CMK (cell line): ENCODE measurements at regions not wholly inside any gene's neighbourhood (a gene's known extent, or its start where the extent isn't known, plus 50 kb on each side); places are given as distances from the start of the nearest gene placed in this dataset.
A peak's percentile ranks its signal among the peaks of the same experiment; 100 is the strongest.
"Not testable (repeated sequence)": the region's sequence is repeated elsewhere in the genome, so short reads cannot be mapped to it uniquely, and the experiment has no call there.

Experiments used
- DNase-seq: peaks from one replicate; pipeline ENCODE4 v3.0.0-alpha.2; 2010; ENCODE audit warnings: low read depth

GRCh38 chr7:136530831-136531230, 337.6 kb upstream of the CHRM2 start:
- DNase-seq, result no peak

GRCh38 chr7:136528329-136528728, 340.1 kb upstream of the CHRM2 start:
- no peak for DNase-seq

DNA sequence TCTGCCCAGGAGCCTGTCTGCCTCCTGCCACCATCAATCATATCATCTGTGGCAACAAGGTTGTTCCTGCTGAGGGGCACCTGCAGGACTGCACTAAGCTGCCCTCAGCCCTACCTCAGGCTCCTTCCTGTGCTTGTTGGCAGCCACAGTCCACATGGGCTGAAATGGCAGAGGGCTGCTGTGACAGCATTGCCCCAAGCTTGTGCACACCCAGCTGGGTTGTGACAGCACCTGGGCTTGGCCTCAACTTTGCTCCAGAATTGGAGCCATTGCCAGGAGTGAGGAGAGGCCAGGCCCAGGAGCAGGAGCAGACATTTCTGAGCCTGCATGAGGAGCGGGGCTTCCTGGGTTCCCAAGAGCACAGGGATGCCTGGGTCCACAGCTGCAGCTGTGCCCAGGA, 340.9 kb upstream of the CHRM2 start:
- DNase-seq, result no peak

DNA sequence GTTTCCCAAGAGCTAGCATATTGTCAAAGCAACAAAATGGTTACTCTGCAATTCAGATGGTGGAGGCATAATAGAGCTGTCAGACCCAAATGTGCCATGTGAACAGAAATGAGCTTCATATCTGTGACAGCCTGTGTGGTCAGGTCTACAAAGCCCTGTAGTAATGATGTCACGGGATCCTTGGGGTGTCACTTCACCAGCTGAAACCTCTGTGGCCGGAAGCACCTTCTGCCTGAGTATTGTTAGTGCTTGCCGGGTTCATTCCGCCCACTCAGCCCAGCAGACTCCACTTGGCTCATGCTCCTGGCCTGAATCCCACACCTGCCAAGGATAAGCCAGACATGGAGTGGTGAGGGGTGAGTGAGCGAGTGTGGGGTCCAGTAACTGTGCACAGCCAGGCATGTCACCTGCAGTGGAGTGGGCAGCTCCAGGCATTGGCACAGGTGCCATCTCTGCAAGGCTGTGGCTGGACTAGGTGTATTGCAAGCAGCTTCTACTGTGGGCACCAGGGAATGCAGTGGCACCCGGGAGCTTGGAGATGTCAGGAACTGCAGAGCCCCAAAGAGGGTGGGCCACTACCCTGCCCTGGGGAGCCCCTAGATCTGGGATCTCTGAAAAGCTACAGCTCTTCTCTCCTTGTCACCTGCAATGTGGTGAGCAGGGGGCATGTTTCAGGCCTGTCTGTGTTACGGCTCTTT, 341.9 kb upstream of the CHRM2 start:
- DNase-seq, result no peak

DNA sequence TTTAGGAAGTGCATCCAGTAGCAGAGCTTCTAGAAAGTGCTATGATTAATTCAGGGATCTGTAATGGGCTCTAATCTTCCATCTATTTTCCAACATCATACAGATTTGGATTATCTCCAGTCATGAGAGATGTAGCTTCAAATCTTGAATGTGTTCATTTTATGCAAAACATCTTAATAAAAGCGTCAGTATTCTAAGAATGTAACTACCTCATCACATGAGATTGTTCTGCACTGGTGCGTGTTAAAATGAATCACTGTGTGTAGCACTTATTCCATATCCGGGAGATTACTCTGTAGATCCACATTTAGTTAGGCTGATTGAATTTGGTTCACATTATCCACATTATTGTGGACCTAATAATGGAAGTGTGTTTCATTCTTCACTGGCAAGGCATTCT, 344.9 kb upstream of the CHRM2 start:
- DNase-seq, result no peak

DNA sequence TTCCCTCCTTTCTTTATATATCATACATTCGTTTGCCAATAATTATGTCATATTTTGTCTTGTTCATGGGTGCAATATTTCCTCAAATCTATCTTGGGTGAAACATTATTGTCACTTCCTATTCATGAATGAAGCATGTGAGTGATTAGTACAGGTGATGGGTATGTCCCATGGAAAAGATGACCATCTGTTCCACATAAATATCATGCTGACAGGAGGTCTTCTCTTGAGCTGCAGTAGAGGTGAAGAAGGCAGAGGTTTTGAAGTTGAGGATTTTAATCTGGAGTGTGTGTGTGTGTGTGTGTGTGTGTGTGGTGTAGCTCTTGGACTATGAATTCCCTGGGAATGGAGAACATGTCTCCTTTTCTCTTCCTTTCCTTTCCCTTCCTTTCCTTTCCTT, 350.5 kb upstream of the CHRM2 start:
- no peak for DNase-seq

DNA sequence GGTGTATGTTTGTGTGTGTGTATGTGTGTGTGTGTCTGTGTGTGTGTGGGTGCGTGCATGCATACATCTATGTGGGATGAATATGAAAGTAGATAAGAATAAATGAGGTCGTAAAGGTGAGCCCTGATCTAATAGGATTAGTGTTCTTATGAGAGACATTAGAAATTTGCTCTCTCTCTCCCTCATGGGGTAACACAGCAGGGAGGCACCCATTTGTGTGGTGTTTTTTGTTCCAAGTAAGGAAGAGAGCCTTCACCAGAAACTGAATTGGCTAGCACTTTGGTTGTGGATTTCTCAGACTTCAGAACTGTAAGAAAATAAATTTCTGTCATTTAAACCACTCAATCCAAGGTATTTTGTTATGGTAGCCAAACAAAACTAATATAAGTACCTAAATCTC, 353.7 kb upstream of the CHRM2 start:
- DNase-seq, result no peak

DNA sequence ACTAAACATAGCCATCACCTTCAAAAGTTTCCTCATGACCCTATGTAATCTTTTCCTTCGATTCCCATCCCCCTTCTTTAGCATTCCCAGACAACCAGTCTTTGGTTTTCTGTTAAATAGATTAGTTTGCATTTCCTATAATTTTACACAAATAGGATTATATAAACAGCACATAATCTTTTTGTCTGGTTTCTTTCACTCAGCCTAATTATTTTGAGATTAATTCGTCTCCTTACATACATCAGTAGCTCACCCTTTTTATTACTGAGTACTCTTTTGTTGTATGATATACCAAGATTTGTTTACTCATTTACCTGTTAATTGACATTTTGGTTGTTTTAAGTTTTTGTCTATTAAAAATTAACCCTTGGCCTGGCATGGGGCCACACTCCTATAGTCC, 354.7 kb upstream of the CHRM2 start:
- no peak for DNase-seq

DNA sequence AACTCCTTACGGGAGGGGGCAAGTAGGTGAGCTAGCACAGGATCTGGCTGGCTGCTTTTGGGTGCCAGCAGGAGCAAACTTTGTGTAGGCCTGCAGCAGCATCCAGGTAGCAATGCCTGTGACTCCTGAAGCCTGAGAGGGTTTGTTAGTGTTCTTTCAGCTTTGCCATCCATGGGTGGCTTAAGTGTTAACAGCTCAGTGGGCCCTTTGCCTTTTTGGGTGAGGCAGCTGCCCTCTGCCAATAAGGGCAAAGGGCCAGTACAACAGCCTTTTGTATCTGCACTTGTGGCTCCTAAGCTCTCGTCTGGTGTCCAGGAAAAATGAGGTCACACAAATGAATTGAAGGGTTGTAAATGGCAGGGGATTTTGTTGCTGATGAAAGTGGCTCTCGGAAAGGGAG, 359.0 kb upstream of the CHRM2 start:
- DNase-seq, result no peak

- no peak for DNase-seq
Observed at GRCh38 chr7:136502162-136502561, 366.3 kb upstream of the CHRM2 start.

- DNase-seq, result no peak
Observed at GRCh38 chr7:136501151-136501550, 367.3 kb upstream of the CHRM2 start.

DNA sequence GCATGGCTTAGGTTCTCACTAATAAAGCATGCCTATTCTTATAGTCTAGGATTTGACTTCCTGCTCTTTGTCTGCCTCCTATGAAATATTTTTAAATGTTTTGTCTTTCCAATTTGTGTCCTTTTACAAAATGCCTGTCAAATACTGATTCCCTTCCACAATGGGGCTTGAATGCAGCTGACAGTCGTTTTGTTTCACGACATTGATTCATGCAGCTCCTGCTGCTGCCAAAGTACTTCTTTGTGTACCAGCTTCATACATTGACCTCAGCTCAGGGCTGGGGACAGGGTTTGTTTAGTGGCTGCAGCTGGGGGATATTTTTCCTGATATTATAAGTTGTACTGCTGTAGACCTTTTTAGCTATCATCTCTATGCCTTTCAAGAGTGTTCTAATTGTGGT, 371.9 kb upstream of the CHRM2 start:
- no peak for DNase-seq

GRCh38 chr7:136495081-136495480, 373.4 kb upstream of the CHRM2 start:
- no peak for DNase-seq

- no peak for DNase-seq
Observed at GRCh38 chr7:136492366-136492765, 376.1 kb upstream of the CHRM2 start.

DNA sequence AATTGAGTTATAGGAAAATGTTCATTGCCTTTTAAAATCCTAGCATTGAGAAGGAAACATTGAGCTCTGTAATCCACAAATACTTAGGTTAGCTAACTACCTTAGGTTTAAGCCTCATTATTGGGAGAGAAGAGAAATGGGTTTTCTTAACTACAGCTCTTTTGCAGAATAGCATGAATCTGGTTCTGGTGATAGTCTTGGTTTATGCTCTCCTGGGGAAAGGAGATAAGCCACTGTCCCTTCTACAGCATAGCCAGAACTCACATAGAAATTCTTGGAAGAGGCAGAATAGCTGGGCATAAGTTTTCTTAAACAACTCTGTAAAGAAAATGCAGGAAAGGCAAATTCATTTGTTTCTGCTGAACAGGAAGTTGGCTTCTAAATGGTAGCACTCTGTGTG, 378.6 kb upstream of the CHRM2 start:
- peak; percentile 21 for DNase-seq

- DNase-seq, result peak; percentile 45
Observed at GRCh38 chr7:136480901-136481300, 387.6 kb upstream of the CHRM2 start.

DNA sequence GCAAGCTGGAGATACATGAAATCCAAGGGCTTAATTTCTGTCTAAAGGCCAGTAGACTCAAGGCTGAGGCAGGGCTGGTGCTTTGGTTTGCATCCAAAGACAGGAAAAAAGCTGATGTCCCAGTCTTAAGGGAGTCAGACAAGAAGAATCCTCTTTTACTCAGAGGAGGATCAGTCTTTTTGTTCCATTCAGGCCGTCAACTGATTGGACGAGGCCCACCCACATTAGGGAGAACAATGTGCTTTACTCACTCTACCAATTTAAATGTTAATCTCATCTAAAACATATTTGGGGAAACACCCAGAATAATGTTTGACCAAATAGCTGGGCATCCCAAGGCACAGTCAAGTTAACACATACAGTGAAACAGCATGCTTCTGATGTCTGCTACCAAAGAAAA, 388.5 kb upstream of the CHRM2 start:
- DNase-seq, result no peak

DNA sequence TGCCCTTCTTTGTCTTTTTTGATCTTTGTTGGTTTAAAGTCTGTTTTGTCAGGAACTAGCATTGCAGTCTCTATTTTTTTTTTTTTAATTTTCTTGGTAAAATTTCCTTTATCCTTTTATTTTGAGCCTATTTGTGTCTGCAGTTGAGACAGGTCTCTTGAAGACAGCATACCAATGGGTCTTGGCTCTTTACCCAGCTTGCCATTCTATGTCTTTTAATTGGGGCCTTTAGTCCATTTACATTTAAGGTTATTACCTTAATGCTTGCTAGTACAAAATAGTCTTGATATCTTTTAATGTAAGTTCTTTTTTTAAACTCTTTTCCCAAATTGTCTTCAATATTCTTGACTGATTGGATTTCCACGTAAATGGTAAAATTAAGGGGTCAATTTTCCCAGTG, 398.3 kb upstream of the CHRM2 start:
- no peak for DNase-seq

DNA sequence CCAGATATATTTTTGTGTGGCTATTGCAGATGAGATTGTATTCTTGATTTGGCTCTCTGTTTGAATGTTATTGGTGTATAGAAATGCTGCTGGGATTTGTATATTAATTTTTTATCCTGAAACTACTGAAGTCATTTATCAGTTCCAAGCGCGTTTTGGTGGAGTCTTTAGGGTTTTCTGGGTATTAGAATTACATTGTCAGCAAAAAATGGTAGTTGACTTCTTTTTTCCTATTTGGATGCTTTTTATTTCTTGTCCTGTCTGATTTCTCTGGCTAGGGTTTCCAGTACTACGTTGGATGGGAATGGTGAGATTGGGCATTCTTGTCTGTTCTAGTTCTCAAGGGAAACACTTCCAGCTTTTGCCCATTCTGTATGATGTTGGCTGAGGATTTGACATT, 415.5 kb upstream of the CHRM2 start:
- DNase-seq, result no peak

DNA sequence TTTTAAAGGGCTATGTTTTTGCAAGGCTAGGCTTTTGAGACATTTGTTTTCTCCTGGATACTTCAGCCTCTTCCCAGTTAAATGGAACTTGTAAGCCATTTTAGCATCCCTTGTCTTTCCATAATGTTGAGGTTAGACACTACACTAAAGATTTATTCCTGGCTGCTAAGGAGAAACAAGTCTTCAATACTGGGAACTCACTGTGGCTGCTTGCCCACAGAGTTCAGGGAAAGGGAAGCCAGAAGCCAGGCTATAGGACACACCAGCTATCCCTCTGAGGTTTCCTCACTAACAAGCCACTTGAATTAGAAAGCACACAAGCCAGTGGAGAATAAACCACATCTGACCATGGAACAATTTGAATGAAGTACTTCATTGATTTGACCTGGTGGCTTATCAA, 421.7 kb upstream of the CHRM2 start:
- DNase-seq, result no peak

DNA sequence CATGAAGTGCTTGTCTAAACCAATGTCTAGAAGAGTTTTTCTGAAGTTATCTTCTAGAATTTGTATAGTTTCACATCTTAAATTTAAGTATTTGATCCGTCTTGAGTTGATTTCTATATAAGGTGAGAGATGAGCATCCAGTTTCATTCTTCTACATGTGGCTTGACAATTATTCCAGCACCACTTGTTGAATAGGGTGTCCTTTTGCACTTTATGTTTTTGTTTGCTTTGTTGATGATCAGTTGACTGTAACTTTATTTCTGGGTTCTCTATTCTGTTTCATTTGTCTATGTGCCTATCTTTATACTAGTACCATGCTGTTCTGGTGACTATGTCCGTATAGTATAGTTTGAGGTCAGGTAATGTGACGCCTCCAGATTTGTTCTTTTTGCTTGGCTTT, 426.6 kb upstream of the CHRM2 start:
- no peak for DNase-seq

DNA sequence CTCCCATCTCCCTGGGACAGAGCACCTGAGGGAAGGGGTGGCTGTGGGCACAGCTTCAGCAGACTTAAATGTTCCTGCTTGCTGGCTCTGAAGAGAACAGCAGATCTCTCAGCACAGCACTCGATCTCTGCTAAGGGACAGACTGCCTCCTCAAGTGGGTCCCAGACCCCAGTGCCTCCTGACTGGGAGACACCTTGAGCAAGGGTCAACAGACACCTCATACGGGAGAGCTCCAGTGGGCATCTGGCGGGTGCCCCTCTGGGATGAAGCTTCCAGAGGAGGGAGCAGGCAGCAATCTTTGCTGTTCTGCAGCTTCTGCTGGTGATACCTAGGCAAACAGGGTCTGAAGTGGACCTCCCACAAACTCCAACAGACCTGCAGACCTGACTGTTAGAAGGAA, 436.7 kb upstream of the CHRM2 start:
- DNase-seq, result not testable (repeated sequence)

DNA sequence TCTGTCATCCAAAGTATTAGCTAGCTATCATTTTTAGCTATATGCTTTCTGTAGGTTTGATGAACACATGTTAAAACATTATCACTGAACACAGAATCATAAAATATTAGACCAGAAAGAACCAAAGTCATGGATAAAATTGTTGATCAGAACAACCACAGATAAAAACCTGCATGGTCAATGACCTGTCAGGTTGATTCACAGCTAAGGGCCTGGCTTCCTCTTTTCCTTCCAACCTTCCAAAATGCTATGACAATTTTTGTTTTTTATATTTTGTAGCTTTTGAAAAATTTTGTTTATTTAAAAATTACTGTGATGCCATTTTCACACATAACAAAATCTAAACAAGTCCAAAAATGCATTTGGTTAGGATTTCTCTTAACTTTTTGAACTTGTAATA, 444.4 kb upstream of the CHRM2 start:
- DNase-seq, result no peak

DNA sequence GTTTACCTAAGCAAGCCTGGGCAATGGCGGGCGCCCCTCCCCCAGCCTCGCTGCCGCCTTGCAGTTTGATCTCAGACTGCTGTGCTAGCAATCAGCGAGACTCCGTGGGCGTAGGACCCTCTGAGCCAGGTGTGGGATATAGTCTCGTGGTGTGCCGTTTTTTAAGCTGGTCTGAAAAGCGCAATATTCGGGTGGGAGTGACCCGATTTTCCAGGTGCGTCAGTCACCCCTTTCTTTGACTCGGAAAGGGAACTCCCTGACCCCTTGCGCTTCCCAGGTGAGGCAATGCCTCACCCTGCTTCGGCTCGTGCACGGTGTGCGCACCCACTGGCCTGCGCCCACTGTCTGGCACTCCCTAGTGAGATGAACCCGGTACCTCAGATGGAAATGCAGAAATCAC, 442.6 kb upstream of the MTPN start:
- not testable (repeated sequence) for DNase-seq

- DNase-seq, result no peak
Observed at GRCh38 chr7:136412952-136413351, 435.8 kb upstream of the MTPN start.
